B cell (primary cell): ENCODE measurements at regions not wholly inside any gene's neighbourhood (a gene's known extent, or its start where the extent isn't known, plus 50 kb on each side); places are given as distances from the start of the nearest gene placed in this dataset.

Source experiments
- ATAC-seq: fragments of 200-7000 bp; cut with Tn5 transposase; one replicate; pipeline ENCODE4 v1.10.0; 2021; ENCODE audit warnings: low read depth, mild to moderate bottlenecking, moderate number of reproducible peaks, moderate library complexity
- CTCF ChIA-PET: fragments of 350-600 bp; sonication (Branson Sonifier 250); formaldehyde crosslinking; loops from one replicate; lab custom pipeline; 2021; ENCODE audit warnings: antibody characterized with exemption, inconsistent platforms; lab: Charles Lee
- POLR2A ChIA-PET: fragments of 350-600 bp; sonication (Branson Sonifier 250); formaldehyde crosslinking; loops from one replicate; lab custom pipeline; 2021; ENCODE audit warnings: antibody characterized with exemption; lab: Charles Lee
- DNase-seq: peaks from one replicate; pipeline ENCODE4 v3.0.0; 2013
- H2AFZ ChIP-seq: 2 replicates; pipeline ENCODE4 v1.6.1; 2012; ENCODE audit warnings: mild to moderate bottlenecking, low read depth, low read length; ENCODE audit not compliant: insufficient read depth, poor library complexity, severe bottlenecking
- H3K27ac ChIP-seq, 2 donors: 1 replicate in 1 of 2; 2 replicates in 1 of 2; pipeline ENCODE4 v1.5.1; 2012 to 2013; ENCODE audit warnings: low read length in 2 of 2, mild to moderate bottlenecking in 2 of 2, moderate library complexity in 1 of 2
- H3K27me3 ChIP-seq, 4 experiments: fragments of 200-600 bp in 1 of 4; sonication (generic) in 1 of 4; replicated peaks in 1 of 4; 1 replicate in 2 of 4; 2 replicates in 2 of 4; pipeline versions ENCODE4 v1.6.1 to v1.7.0; 2013 to 2016; ENCODE audit warnings: low read length in 3 of 4, mild to moderate bottlenecking in 2 of 4, mixed read lengths in 1 of 4, moderate library complexity in 1 of 4; ENCODE audit not compliant: insufficient read depth in 4 of 4, control insufficient read depth in 3 of 4; ENCODE audit errors: control extremely low read depth in 1 of 4
- H3K36me3 ChIP-seq, 2 experiments: replicated peaks in 1 of 2; 1 replicate in 1 of 2; 2 replicates in 1 of 2; pipeline versions ENCODE4 v1.6.1 to v1.7.1; 2013; ENCODE audit warnings: low read length in 1 of 2; ENCODE audit not compliant: insufficient read depth in 2 of 2, control insufficient read depth in 1 of 2; ENCODE audit errors: control extremely low read depth in 1 of 2, extremely low read depth in 1 of 2
- H3K4me1 ChIP-seq, 2 donors: fragments of 200-600 bp in 1 of 2; sonication (generic) in 1 of 2; 1 replicate in 1 of 2; 2 replicates in 1 of 2; pipeline versions ENCODE4 v1.5.1 to v1.6.1; 2013 to 2017; ENCODE audit warnings: low read length in 2 of 2; ENCODE audit not compliant: control insufficient read depth in 2 of 2, insufficient read depth in 2 of 2
- H3K4me2 ChIP-seq: replicated peaks from 2 replicates; pipeline ENCODE3; 2012; ENCODE audit warnings: mild to moderate bottlenecking, low read depth, low read length; ENCODE audit not compliant: poor library complexity, severe bottlenecking
- H3K4me3 ChIP-seq, 5 experiments: fragments of 200-600 bp in 1 of 5; sonication (generic) in 1 of 5; 1 replicate in 3 of 5; 2 replicates in 2 of 5; pipeline versions ENCODE4 v1.5.1 to v1.7.0; 2011 to 2016; ENCODE audit warnings: low read length in 4 of 5, mild to moderate bottlenecking in 4 of 5, low read depth in 2 of 5, control low read depth in 1 of 5, moderate library complexity in 1 of 5; ENCODE audit not compliant: insufficient read depth in 1 of 5; ENCODE audit errors: control extremely low read depth in 1 of 5, extremely low read depth in 1 of 5
- H3K79me2 ChIP-seq: fragments of 200-600 bp; sonication (generic); one replicate; pipeline ENCODE4 v1.6.0; 2016; ENCODE audit warnings: low read length; ENCODE audit not compliant: control insufficient read depth, insufficient read depth
- H3K9ac ChIP-seq: fragments of 200-600 bp; sonication (generic); 2 replicates; pipeline ENCODE4 v1.6.1; 2017; ENCODE audit warnings: mild to moderate bottlenecking, low read length, moderate library complexity
- H3K9me3 ChIP-seq, 3 donors: one replicate each; pipeline versions ENCODE4 v1.6.1 to v1.7.1; 2013; ENCODE audit warnings: low read length in 2 of 3; ENCODE audit not compliant: control insufficient read depth in 2 of 3, insufficient read depth in 1 of 3; ENCODE audit errors: control extremely low read depth in 1 of 3
- H4K20me1 ChIP-seq: 2 replicates; pipeline ENCODE4 v1.6.0; 2012; ENCODE audit warnings: mild to moderate bottlenecking, low read length; ENCODE audit not compliant: insufficient read depth, control insufficient read depth, poor library complexity, severe bottlenecking
- H3K27ac Mint-ChIP-seq: one replicate; pipeline ENCODE4 v1.8.0; 2021; ENCODE audit warnings: mixed read lengths
- H3K27me3 Mint-ChIP-seq: one replicate; pipeline ENCODE4 v1.8.0; 2021; ENCODE audit warnings: mixed read lengths
- H3K4me1 Mint-ChIP-seq: one replicate; pipeline ENCODE4 v1.8.0; 2021; ENCODE audit warnings: mixed read lengths
- H3K4me3 Mint-ChIP-seq: one replicate; pipeline ENCODE4 v1.8.0; 2021; ENCODE audit warnings: mixed read lengths
- H3K9me3 Mint-ChIP-seq: one replicate; pipeline ENCODE4 v1.8.0; 2022; ENCODE audit warnings: mixed read lengths; ENCODE audit not compliant: insufficient read depth
- CTCF ChIP-seq: fragments of 200-600 bp; IDR thresholded peaks from one replicate; pipeline ENCODE4 v1.8.0; 2022; ENCODE audit warnings: antibody characterized with exemption, mild to moderate bottlenecking
- EZH2 ChIP-seq: IDR thresholded peaks from 2 replicates; pipeline ENCODE4 v1.6.1; 2012; ENCODE audit warnings: borderline replicate concordance, low read depth, mild to moderate bottlenecking, moderate library complexity, low read length; ENCODE audit not compliant: insufficient read depth, poor library complexity, severe bottlenecking
- WGBS: methylation state at CpG from one replicate; pipeline ENCODE4 v1.1.5; 2013; ENCODE audit warnings: missing lambda C conversion rate; ENCODE audit not compliant: insufficient coverage; 5-methylcytosine and 5-hydroxymethylcytosine counted together
- intact Hi-C: fragments of 100-400 bp; cut with micrococcal nuclease; formaldehyde crosslinking; loops from one replicate; pipeline ENCODE4 v1.10.0; 2022

GRCh38 chr6:147977851-147978465 is 364.7 kb upstream of the SASH1 start:
- Mint-ChIP-seq H3K9me3 (no peaks in the 10 kb centered on the region), H3K4me1 (no peaks in the 10 kb centered on the region), H3K27me3 (no peaks in the 10 kb centered on the region), H3K27ac (no peak overlapping the region), H3K4me3 (no peak overlapping the region)
- Histone ChIP-seq H3K36me3 (no peaks in the 10 kb centered on the region), H4K20me1 (no peaks in the 10 kb centered on the region), H3K9me3 (no peaks in the 10 kb centered on the region), H3K4me2 (no peak overlapping the region), H3K4me1 (no peaks in the 10 kb centered on the region), H2AFZ (no peak overlapping the region), H3K9ac (no peak overlapping the region), H3K27ac (no peak overlapping the region), H3K79me2 (no peaks in the 10 kb centered on the region), H3K4me3 (no peak overlapping the region), H3K27me3 (no peaks in the 10 kb centered on the region)
- ChIA-PET CTCF (no interaction called here), POLR2A (no interaction called here)
- 97% methylated on average over 4 of the region's 5 CpGs for WGBS
- no peak for TF ChIP-seq CTCF
- intact Hi-C loops: no loop called here
- DNase-seq: no peak
- ATAC-seq: no peak

GRCh38 chr6:147979966-147980365 is 362.7 kb upstream of the SASH1 start:
- POLR2A ChIA-PET: no interaction called here
- H3K9ac ChIP-seq: no peak overlapping the region
- H3K4me1 ChIP-seq: no peaks in the 10 kb centered on the region
- no peak overlapping the region for H2AFZ ChIP-seq
- H3K9me3 ChIP-seq: no peaks in the 10 kb centered on the region
- CTCF ChIA-PET: no interaction called here
- H3K36me3 ChIP-seq: no peaks in the 10 kb centered on the region
- Mint-ChIP-seq H3K27ac (no peak overlapping the region), H3K4me1 (no peaks in the 10 kb centered on the region), H3K4me3 (no peak overlapping the region), H3K9me3 (no peaks in the 10 kb centered on the region), H3K27me3 (no peaks in the 10 kb centered on the region)
- H3K79me2 ChIP-seq: no peaks in the 10 kb centered on the region
- DNase-seq: no peak
- H3K4me2 ChIP-seq: no peak overlapping the region
- intact Hi-C loops: no loop called here
- TF ChIP-seq EZH2: no peak
- TF ChIP-seq CTCF: no peak
- H3K27ac ChIP-seq: no peak overlapping the region
- ATAC-seq: no peak
- no peak overlapping the region for H3K4me3 ChIP-seq
- no peaks in the 10 kb centered on the region for H4K20me1 ChIP-seq
- H3K27me3 ChIP-seq: no peaks in the 10 kb centered on the region
- no CpG with 5 or more reads among the region's 2 CpGs for WGBS
